ENCODE measurements at regions not wholly inside any gene's neighbourhood (a gene's known extent, or its start where the extent isn't known, plus 50 kb on each side); places are given as distances from the start of the nearest gene placed in this dataset.

DNA sequence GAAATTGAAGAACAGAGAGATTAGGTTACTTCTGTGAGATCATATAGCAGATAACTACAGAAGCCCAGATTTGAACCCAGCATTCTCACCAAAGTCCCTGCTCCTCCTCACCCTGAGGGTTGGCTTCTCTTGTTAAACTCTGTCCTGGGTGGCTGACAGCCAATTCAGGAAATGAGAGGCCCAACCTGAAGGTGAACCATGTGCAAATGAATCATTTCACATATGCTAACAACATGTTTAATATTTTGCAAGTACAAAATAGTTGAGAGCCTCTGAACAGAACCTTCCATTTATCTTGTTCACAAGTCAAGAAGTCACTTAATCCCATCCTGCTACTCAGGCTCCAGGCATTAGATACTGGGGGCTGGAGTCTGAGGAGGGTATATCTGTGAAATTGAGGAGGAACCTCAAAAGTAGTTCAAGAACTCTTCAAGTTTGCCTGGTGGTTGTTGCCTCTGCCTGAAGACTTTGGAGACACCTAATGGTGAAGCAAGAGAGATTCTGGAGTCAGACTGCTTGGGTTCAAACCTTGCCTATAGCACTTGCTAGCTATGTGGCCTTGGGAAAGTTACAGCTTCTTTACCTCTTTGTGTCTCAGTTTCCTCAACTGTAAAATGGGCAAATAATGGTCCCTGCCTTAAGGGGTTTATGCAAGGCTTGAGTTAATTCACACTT, 564.0 kb downstream of the PSAT1 start:
- DNase-seq = no peak

- no peak for DNase-seq
Observed at GRCh38 chr9:78863531-78863930, 566.6 kb downstream of the PSAT1 start.

DNA sequence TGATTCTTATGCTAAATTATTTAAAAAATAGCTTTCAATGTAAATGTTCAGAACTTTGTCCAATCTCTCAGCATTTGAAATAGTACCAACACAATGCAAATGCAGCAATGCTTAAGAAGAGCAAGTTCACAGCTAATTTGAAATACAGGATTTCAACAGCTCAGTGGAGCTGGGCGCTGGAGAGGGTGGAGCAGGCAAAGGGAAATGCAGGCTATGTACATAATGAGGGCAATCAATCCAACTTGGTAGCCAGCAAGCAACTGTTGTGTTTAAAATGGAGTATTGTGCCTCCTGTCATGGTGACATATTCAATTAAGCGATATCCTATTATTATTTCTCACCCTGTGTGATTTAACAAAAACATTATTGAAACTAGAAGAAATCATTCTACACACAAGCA, 568.8 kb downstream of the PSAT1 start:
- DNase-seq = no peak

DNA sequence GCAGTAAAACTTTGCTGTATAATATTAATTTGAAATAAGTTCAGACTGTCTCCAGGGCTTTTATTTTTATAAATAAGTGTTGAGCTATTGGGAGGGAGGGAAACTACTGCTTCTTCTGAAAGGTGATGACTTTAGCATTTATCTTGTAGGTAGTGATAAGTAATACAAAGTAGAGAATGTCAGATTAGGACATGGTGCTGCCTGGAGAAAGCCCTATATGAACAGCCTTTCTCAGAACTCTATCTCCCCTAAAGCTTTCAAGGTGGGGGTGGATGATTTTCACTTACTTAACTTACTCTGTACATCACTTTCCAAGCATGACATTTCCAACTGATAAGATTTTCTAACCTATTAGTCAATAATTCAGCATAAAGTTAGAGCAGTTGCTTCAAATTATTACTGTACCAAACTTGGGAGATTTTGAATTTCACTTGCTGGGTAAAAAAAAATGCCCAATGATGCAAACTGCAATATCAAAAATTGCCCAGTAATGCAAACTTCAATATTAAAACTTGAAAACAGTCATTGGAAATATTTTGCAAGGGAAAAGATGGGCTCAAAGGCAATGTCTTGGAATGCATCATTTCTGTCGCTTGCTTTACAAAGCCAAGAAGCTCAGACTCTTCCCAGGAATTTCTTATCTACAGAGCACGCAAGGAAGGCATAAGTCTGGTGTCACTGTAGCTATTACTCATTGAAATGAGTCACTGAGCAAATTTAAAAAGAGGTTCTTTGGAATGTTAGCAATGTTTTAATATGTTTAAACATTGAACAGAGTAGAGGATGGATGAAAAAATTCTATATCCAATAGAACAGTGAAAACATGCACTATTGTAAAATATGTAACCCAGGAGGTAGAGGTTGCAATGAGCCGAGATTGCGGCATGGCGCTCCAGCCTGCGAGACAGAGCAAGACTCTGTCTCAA, 569.5 kb downstream of the PSAT1 start:
- DNase-seq = no peak

DNA sequence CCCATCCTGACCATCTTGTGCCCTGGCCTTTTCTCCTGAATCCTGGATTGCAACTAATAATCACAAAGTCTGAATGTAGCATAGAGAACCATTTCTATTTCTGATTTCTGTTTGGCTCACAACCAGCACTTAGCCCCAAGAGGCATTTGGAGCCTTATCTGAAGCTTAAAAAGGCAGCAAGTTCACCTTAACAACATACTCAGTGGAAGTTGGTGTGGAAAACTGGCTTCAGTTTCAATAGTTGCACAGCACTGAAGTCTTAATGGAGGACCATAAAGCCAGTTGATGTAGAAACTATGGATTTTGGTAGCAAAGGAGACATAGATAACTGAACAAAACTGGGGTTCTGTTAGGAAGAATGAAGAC, 574.1 kb downstream of the PSAT1 start:
- no peak for DNase-seq

DNA sequence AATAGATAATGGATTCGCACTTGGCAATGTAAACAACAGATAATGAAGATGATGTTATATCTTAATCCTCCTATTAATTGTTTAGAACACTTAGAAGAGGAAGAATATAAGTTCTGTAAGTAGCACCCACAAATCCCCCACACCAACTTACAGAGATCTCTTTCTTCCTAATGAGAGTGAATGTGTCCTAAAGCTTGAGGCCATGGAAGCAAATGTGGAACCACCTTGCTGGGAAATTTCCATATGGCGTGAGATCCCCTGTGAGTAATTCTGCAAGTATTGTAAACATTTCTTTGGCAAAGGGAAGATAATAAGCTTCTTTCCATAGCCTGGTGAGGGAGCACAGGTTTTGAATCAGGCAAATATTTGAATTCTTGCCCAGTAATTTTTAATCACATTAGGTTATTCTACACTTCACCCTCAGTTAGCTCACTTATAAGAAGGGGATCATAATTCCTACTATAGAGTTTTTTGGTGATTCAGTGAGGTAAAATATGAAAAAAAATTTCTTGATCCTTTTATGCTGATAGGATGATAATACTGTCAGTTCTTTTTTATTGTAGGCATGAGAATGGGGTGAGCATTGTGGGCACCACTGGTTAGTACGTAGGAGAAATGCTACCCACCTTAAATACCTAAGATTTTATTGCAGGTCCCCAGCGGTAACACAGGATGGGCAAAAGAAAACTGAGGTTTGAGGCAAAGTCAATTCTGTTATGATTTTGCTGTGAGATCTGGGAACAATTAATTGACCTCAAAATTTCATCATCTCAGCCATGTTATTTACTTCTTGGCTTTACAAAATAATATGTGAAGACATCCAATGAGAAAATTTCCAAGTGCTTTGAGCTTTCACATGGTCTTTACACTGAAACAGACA, 574.8 kb downstream of the PSAT1 start:
- no peak for DNase-seq

GRCh38 chr9:78874061-78874460, 577.1 kb downstream of the PSAT1 start:
- DNase-seq = no peak

- no peak for DNase-seq
Observed at GRCh38 chr9:78879324-78880100, 582.6 kb downstream of the PSAT1 start.

DNA sequence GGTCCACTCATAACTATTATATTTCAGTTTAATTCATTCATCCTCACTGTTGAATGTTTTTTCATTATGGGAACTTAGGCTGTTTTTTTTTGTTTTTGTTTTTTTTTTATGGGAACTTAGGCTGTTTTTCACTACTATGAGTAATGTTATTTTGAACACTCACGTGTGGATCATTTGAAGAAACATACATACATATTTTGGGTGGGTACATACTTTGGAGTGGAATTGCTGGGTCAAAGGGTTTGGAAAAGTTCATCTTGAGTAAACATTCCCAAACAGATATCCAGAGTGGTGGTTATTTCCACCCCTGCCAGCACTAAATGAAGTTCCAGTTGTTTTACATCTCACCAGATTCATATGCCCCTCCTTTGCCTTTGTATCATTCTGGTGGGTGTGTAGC, 584.4 kb downstream of the PSAT1 start:
- no peak for DNase-seq

DNA sequence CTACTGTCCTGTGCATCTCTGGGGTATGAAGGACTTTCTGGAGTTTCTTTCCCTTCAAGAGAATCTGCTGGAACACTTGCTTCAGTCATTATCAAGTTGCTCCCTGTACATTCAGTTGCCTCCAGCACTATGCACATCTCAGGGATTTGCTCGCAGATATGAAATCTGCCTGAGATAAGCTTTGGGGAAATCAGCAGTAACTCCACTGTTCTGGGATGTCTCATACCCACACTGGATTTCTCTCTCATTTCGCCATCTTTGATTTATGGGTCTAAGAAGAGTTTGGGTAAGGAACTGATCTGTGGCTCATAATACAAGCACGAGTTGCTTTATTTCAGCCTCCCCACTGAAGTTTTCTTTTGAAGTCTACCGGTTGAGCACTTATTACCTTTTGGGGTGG, 585.6 kb downstream of the PSAT1 start:
- DNase-seq = no peak

DNA sequence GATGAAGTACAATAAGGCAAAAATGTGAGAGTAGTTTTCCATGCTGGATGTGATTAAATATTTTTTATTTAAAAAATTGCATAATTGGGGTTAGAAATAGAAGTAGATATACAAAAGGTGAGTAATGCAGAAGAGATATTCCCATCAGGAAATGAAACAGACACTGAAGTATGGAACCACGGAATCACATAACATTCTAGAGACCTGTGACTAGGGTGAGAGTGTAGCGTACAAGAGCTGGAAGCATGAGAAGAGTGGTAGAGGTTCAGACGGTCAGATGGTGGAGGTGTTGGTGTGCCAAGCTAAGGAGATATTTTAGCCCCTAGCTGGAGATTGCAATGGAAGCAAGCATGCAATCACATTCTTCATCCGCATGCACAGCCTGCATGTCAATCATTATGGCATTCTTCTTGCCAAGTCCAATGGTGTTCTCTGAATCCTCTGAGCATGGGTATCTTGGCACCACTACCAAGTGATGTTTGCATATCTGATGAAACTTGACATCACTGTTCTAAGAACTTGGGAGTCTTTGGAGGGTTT, 587.8 kb downstream of the PSAT1 start:
- DNase-seq = no peak

DNA sequence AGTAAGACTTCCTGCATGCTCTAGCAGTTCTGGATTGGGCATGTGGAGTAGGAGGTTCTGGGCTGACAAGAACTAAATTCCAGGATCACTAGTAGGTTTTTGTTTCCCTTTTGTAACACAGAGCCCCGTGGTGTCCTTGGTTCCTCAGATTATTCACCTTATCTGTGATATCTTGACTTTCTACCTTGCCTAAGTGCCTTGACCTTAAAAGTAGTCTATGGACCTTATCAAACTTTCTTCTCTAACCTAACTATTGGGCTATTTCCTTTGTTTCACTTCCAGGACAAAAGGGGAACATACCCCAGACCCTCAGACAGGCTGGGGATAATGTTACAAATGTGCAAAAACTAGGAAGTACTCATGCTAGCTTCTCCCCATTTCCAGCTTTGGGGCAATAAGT, 595.3 kb downstream of the PSAT1 start:
- no peak for DNase-seq

- no peak for DNase-seq
Observed at GRCh38 chr9:78892769-78893168, 595.8 kb downstream of the PSAT1 start.

DNA sequence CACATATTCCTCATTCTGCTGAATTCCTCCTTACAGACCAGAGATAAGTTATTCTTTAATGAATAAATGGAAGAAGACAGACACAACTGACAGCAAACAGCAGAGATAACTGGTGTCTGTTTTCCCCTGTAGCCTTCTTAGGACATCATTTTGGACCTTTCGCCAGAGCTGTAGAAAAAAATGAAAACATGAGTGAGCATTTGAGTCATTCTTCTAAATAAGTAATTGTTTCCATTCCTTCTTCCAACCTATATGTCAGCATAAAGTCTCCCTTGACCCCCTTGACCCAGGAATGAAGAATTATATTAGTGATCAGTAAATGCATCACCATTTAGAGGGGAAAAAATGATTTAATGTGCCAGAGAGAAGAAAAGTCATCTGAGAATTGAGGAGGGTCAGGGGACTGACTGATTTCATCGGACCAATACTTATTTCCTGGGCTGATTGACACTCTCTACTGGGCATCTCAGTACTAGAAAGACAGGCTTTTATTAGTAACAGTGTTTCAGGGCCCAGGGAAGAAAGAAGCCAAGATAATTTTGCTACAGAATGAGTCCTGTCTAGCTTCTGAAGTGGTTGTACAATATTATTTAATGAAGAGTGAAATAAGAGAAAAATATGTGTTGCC, 597.0 kb downstream of the PSAT1 start:
- no peak for DNase-seq

DNA sequence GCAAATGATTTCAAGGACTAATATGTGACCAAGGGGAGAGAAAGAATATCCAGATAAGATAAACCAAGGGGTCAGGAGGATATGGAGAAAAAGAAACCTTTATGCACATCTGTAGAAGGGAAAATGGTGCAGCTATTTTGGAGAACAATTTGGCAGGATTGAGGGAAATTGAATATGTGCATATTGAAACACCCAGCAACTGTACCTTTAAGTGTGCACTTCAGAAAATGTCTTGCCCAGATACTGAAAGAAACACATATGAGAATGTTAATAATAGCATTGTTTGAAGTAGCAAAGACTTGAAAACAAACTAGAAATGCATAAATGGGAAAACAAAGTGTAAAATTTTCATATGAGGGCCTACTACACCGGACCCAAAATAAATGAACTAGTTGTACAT, 599.6 kb downstream of the PSAT1 start:
- DNase-seq = no peak

- no peak for DNase-seq
Observed at GRCh38 chr9:78898234-78898633, 601.3 kb downstream of the PSAT1 start.

DNA sequence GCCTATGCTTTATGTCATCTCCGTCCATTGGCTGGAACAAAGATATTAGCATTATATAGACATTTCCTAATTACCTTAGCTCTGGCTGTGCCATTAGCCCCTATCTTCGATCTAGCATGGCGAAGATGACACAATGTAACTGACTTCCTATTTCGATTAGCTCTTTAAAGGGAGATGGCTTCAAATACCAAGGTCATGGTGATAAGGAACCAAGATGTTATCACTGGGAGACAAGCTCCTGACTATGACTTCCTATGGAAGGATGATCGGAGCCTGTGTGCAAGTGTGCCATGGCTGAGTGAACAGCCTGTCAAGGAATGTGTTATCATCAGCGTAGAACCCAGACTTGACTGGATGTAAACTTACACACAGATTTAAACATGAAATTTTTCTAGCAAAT, 602.1 kb downstream of the PSAT1 start:
- DNase-seq = no peak

GRCh38 chr9:78900500-78900899, 603.6 kb downstream of the PSAT1 start:
- DNase-seq = no peak

DNA sequence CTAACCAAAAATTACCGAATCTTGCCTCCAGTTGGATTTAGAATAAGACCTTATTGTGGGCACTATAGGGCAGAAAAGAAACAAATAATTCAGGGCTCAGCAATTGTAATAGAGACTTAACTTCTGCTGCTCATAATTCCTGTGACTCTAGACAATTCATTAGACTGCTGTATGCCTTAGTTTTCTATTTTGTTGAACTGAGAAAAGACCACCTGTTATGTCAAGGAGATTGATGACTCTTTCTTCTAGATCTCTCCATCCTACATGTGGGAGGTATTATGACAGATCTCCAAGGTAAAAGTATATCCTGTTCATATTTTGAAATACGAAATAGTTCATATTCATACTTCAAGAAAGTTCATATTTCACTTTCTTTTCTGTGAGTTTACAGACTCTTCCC, 605.1 kb downstream of the PSAT1 start:
- DNase-seq = no peak

DNA sequence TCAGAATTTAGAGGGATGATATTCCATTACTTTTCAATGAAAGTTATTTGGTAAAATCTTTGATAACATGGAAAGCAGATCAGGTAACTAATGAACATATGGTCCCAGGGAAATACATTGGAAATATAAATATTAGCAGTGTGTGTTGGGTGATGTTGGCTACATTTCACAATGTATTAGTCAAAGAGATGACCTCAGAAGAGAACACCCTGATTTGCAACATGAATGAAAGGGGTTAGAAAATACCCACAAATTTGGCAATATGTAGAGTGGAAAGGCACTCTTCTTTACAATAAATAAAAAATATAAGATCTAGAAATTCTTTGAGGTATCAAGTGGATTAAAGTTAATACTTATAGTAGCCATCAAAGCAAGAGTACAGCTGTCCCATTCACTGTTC, 606.7 kb downstream of the PSAT1 start:
- no peak for DNase-seq

DNA sequence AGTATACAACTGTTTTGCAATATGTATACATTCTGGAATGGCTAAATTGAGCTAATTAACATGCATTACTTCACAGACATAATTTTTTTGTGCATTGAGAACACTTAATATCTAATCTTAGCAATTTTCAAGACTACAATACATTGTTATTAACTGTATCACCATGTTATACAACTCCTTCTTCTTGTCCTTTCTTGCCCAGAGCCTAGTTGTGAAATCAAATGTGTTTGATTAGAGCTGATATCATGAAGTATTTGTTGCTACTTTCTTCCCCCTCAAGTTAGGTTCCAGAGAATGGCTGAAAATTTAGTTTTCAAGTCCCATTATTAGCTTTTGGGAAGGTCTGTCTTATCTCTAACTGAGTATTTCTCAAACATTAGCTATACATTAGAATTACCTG, 607.8 kb downstream of the PSAT1 start:
- no peak for DNase-seq

Data from renal pelvis (tissue), 1 donor.